ENCODE measurements at regions not wholly inside any gene's neighbourhood (a gene's known extent, or its start where the extent isn't known, plus 50 kb on each side); places are given as distances from the start of the nearest gene placed in this dataset.

- no peak for DNase-seq
These were observed 71.4 kb upstream of the CST7 start for GRCh38 chr20:24877652-24878051.

DNA sequence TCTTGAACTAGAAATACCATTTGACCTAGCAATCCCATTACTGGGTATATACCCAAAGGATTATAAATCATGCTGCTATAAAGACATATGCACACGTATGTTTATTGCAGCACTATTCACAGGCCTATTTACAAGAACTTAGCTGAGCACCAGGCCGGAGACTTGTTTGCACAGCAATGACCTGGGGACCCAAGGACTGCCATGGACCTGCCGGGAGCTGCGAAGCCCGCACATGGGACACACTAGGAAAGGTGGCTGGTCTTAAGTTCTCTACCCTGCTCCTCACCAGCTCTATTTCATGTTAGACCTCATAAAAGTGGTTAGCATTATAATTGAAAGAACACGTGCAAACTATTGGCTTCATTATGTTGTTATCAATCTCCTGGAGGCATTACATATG is 70.4 kb upstream of the CST7 start:
- DNase-seq, result no peak

- DNase-seq, result no peak
These were observed 69.2 kb upstream of the CST7 start for GRCh38 chr20:24879875-24880274.

DNA sequence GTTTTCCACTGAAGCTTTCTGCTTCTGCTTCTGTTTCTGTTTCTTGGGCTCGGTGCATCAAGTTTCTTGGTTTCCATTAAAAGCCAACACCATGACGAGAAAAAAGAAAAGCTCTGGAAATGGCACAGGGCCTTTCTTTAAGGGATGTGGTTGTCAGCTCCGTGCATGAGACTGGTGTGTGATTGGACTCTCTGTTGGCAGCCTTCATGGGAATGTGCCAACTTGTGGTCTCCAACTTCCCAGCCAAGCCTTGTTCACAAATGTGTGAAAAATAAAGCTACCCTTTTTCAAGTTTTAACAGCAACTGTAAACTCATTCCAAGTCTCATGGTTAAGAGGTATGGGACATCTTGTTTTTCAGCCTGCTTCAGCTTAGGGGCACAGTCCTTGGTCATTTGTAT is 68.7 kb upstream of the CST7 start:
- DNase-seq, result no peak

DNA sequence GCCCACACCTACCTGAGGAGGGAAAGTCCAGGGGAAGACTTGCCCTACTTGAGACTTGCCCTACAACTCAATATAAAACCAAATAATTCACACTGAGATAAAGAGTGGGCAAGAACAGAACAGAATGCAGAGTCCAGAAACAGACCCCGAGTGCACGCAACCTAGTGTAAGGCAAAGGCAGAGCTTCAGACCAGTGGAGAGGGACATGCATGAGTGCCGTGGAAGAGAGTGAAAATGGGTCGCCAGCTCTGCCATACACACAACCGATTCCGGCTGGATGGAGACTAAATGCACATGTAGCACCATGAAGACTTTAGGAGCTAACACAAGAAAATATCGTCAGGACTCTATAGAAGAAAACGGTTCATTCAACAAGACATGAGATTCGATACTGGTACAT is 58.8 kb upstream of the CST7 start:
- DNase-seq, result no peak

GRCh38 chr20:24891546-24892393 is 57.3 kb upstream of the CST7 start:
- no peak for DNase-seq

DNA sequence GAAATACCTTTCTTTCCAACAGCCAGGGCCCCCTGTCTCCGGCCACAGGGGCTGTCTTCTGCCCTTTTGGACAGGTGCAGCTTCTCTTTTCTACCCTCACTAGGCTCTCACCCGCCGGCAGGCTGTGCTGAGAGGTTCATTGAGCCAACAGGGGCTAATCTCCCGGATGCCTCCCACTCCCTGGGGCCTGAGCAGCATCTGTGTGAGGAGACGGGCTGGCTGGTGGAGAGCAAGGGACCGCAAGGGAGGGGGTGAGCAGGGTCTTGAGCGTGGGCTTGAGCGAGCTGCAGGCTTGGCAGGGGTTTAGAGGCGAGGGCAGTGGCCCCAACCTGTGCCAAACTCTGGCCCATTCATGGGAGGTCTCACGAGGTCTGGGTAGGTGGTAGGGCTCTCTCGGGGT is 56.5 kb upstream of the CST7 start:
- DNase-seq, result no peak

- DNase-seq, result no peak
These were observed 56.1 kb upstream of the CST7 start for GRCh38 chr20:24892931-24893330.

GRCh38 chr20:24894488-24894887 is 54.6 kb upstream of the CST7 start:
- DNase-seq, result no peak

DNA sequence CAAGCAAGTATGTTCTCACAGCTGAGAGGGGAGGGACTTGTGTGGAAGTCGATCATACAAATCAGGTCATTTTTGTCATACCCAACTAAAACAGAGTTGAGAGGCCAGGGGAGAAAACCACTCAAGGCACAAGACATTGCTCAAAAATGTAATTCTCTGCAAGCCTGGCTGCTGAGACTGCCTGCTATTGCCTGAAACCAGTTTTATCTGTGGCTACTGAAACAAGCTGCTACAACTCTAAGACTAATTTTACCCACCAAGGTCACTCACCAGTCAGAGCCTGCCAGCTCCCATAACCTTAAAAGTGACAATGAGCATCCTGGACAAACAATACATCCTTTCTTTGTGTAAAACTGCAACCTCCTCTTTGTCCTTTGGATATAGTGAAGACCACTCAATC is 54.1 kb upstream of the CST7 start:
- DNase-seq, result no peak

DNA sequence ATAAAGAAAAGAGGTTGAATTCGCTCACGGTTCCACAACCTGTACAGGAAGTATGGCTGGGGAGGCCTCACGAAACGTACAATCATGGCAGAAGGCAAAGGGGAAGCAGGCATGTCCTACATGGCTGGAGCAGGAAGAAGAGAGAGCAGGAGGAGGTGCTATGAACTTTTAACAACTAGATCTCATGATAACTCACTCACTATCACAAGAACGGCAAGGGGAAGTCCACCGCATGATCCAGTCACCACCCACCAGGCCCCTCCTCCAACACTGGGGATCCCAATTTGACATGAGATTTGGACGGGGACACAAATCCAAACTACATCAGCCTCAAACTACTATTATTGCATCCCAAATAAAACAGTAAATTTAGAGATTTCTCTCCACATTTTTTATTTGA is 53.6 kb upstream of the CST7 start:
- DNase-seq, result no peak

- DNase-seq, result no peak
These were observed 53.0 kb upstream of the CST7 start for GRCh38 chr20:24895898-24896658.

DNA sequence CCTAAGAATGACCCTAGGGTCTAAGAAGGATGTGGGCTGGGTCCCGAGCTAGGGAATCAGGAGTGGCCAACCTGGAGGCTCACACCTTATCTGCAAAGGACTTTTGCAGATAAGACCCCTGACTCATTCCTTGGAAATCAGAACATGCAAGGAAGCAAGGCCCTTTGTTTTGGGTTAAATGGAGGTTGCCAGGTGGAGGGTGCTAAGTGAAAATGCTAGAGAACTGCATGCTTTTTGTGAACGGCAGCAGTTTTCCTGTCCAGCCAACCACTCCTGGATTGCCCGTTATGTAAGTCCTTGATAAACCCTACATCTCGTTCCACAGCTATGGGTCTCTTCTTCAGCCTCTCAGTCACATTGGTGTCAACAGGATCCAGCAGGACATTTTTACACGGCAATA is 52.1 kb upstream of the CST7 start:
- DNase-seq, result no peak

DNA sequence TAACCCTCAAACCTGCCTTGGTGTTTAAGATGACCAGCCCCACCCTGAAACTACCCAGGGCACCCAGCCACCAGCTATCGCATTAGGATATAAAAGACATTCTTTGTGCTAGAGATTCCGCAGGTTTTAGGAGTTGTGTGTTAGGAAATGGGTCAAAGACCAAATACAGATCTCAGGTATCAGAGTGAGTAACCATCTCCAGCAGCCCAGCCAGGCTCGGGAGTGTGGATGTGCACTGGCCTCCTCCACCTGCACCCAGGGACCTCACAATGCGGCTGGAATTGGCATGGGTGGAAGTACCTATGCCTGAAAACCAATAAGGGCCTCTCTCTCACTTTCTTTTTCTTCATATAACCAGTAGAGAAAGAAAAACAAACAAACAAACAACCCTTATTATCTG is 51.1 kb upstream of the CST7 start:
- no peak for DNase-seq

- no peak for DNase-seq
These were observed 49.9 kb upstream of the CST7 start for GRCh38 chr20:24899153-24899552.
